HEK293 (cell line): ENCODE measurements at regions not wholly inside any gene's neighbourhood (a gene's known extent, or its start where the extent isn't known, plus 50 kb on each side); places are given as distances from the start of the nearest gene placed in this dataset.
"Not testable (repeated sequence)": the region's sequence is repeated elsewhere in the genome, so short reads cannot be mapped to it uniquely, and the experiment has no call there.

Experiments used
- CTCF ChIA-PET: fragments of 350-600 bp; formaldehyde crosslinking; extraction: SDS; loops from one replicate; lab custom pipeline; 2021; ENCODE audit warnings: antibody characterized with exemption; lab: Yijun Ruan, JAX
- POLR2A ChIA-PET: fragments of 300-600 bp; formaldehyde crosslinking; extraction: SDS; loops from one replicate; lab custom pipeline; 2020; ENCODE audit warnings: antibody characterized with exemption, inconsistent platforms; lab: Yijun Ruan, JAX
- H3K27ac ChIP-seq: fragments of 200-500 bp; sonication (Bioruptor generic); 2 replicates; pipeline ENCODE4 v1.5.1; 2014; ENCODE audit warnings: low read depth, low read length, control low read depth, inconsistent platforms; ENCODE audit errors: extremely low read depth
- H3K36me3 ChIP-seq, 2 experiments: fragments of 200-500 bp in 1 of 2; sonication (Bioruptor generic) in 1 of 2; 1 replicate in 1 of 2; 2 replicates in 1 of 2; pipeline ENCODE4 v1.5.1; 2014 to 2017; ENCODE audit warnings: inconsistent platforms in 2 of 2, low read length in 2 of 2; ENCODE audit not compliant: control insufficient read depth in 2 of 2, insufficient read depth in 1 of 2
- H3K4me1 ChIP-seq: fragments of 200-500 bp; sonication (Bioruptor generic); 2 replicates; pipeline ENCODE4 v1.5.1; 2014; ENCODE audit warnings: mild to moderate bottlenecking, low read length, inconsistent platforms; ENCODE audit not compliant: control insufficient read depth, insufficient read depth
- H3K4me3 ChIP-seq: 2 replicates; pipeline ENCODE4 v1.5.1; 2011; ENCODE audit warnings: low read depth, mild to moderate bottlenecking, control low read depth, low read length, moderate library complexity
- H3K9me3 ChIP-seq: fragments of 200-500 bp; sonication (Bioruptor generic); 2 replicates; pipeline ENCODE4 v1.5.1; 2014; ENCODE audit warnings: low read depth, low read length, inconsistent platforms; ENCODE audit not compliant: control insufficient read depth, insufficient read depth
- GFI1B ChIP-seq: fragments of 450-650 bp; formaldehyde crosslinking; IDR thresholded peaks from 2 replicates; pipeline ENCODE4 v1.5.1; 2016; ENCODE audit warnings: missing biosample characterization, missing genetic modification characterization
- GLIS2 ChIP-seq: fragments of 450-650 bp; formaldehyde crosslinking; IDR thresholded peaks from 2 replicates; pipeline ENCODE4 v1.5.1; 2016; ENCODE audit warnings: missing biosample characterization, missing genetic modification characterization
- KLF1 ChIP-seq: fragments of 450-650 bp; formaldehyde crosslinking; IDR thresholded peaks from 2 replicates; pipeline ENCODE4 v1.5.1; 2016; ENCODE audit warnings: missing biosample characterization, missing genetic modification characterization
- KLF9 ChIP-seq: fragments of 450-650 bp; formaldehyde crosslinking; IDR thresholded peaks from 2 replicates; pipeline ENCODE4 v1.5.1; 2016; ENCODE audit warnings: missing biosample characterization, missing genetic modification characterization, low read depth
- OVOL3 ChIP-seq: fragments of 450-650 bp; formaldehyde crosslinking; IDR thresholded peaks from 2 replicates; pipeline ENCODE4 v1.5.1; 2016; ENCODE audit warnings: missing biosample characterization, missing genetic modification characterization
- SP7 ChIP-seq: fragments of 450-650 bp; formaldehyde crosslinking; IDR thresholded peaks from 2 replicates; pipeline ENCODE4 v1.5.1; 2016; ENCODE audit warnings: missing biosample characterization, missing genetic modification characterization
- ZIC2 ChIP-seq: fragments of 450-650 bp; formaldehyde crosslinking; IDR thresholded peaks from 2 replicates; pipeline ENCODE4 v1.5.1; 2016; ENCODE audit warnings: missing biosample characterization, missing genetic modification characterization
- ZNF140 ChIP-seq: fragments of 450-650 bp; formaldehyde crosslinking; IDR thresholded peaks from 2 replicates; pipeline ENCODE4 v1.5.1; 2016; ENCODE audit warnings: missing biosample characterization, missing genetic modification characterization
- ZNF175 ChIP-seq: fragments of 450-650 bp; formaldehyde crosslinking; IDR thresholded peaks from 2 replicates; pipeline ENCODE4 v1.5.1; 2016; ENCODE audit warnings: missing biosample characterization, missing genetic modification characterization
- ZNF184 ChIP-seq: fragments of 450-650 bp; IDR thresholded peaks from 2 replicates; pipeline ENCODE4 v1.5.1; 2018; ENCODE audit warnings: missing biosample characterization, mild to moderate bottlenecking, missing genetic modification characterization
- ZNF19 ChIP-seq: fragments of 450-650 bp; formaldehyde crosslinking; IDR thresholded peaks from 2 replicates; pipeline ENCODE4; 2016; ENCODE audit warnings: missing biosample characterization, missing genetic modification characterization, low read depth
- ZNF202 ChIP-seq: fragments of 450-650 bp; formaldehyde crosslinking; IDR thresholded peaks from 2 replicates; pipeline ENCODE4 v1.5.1; 2016; ENCODE audit warnings: missing biosample characterization, missing genetic modification characterization, borderline replicate concordance
- ZNF292 ChIP-seq: fragments of 450-650 bp; formaldehyde crosslinking; IDR thresholded peaks from 2 replicates; pipeline ENCODE4 v1.5.1; 2016; ENCODE audit warnings: low read depth, missing biosample characterization, missing genetic modification characterization, borderline replicate concordance
- ZNF302 ChIP-seq: fragments of 450-650 bp; formaldehyde crosslinking; IDR thresholded peaks from 2 replicates; pipeline ENCODE4 v1.5.1; 2016; ENCODE audit warnings: missing biosample characterization, missing genetic modification characterization, low read depth
- ZNF394 ChIP-seq: fragments of 450-650 bp; formaldehyde crosslinking; IDR thresholded peaks from 2 replicates; pipeline ENCODE4 v1.5.1; 2016; ENCODE audit warnings: missing biosample characterization, missing genetic modification characterization, mild to moderate bottlenecking, moderate library complexity, borderline replicate concordance
- ZNF521 ChIP-seq: fragments of 450-650 bp; formaldehyde crosslinking; IDR thresholded peaks from 2 replicates; pipeline ENCODE4 v1.5.1; 2017; ENCODE audit warnings: missing biosample characterization, mild to moderate bottlenecking, missing genetic modification characterization
- ZNF629 ChIP-seq: fragments of 450-650 bp; formaldehyde crosslinking; IDR thresholded peaks from 2 replicates; pipeline ENCODE4 v1.5.1; 2017; ENCODE audit warnings: missing biosample characterization, missing genetic modification characterization
- ZNF658 ChIP-seq: fragments of 450-650 bp; formaldehyde crosslinking; IDR thresholded peaks from 2 replicates; pipeline ENCODE4; 2016; ENCODE audit warnings: missing biosample characterization, missing genetic modification characterization
- ZNF830 ChIP-seq: fragments of 450-650 bp; IDR thresholded peaks from 2 replicates; pipeline ENCODE4 v1.5.0; 2018; ENCODE audit warnings: missing biosample characterization, missing genetic modification characterization, low read depth, mild to moderate bottlenecking, moderate library complexity
- TF ChIP-seq, protein P1 (sequence below): fragments of 450-650 bp; formaldehyde crosslinking; IDR thresholded peaks from 2 replicates; pipeline ENCODE4; 2016; ENCODE audit warnings: missing biosample characterization, missing genetic modification characterization
- TF ChIP-seq, protein P2 (sequence below): fragments of 450-650 bp; formaldehyde crosslinking; IDR thresholded peaks from 2 replicates; pipeline ENCODE4 v1.5.1; 2016; ENCODE audit warnings: missing biosample characterization, missing genetic modification characterization
- TF ChIP-seq, protein P3 (sequence below): fragments of 450-650 bp; formaldehyde crosslinking; IDR thresholded peaks from 2 replicates; pipeline ENCODE4 v1.5.1; 2016; ENCODE audit warnings: missing biosample characterization, missing genetic modification characterization
- TF ChIP-seq, protein P4 (sequence below): fragments of 450-650 bp; IDR thresholded peaks from 2 replicates; pipeline ENCODE4 v1.5.1; 2018; ENCODE audit warnings: missing biosample characterization, missing genetic modification characterization

DNA sequence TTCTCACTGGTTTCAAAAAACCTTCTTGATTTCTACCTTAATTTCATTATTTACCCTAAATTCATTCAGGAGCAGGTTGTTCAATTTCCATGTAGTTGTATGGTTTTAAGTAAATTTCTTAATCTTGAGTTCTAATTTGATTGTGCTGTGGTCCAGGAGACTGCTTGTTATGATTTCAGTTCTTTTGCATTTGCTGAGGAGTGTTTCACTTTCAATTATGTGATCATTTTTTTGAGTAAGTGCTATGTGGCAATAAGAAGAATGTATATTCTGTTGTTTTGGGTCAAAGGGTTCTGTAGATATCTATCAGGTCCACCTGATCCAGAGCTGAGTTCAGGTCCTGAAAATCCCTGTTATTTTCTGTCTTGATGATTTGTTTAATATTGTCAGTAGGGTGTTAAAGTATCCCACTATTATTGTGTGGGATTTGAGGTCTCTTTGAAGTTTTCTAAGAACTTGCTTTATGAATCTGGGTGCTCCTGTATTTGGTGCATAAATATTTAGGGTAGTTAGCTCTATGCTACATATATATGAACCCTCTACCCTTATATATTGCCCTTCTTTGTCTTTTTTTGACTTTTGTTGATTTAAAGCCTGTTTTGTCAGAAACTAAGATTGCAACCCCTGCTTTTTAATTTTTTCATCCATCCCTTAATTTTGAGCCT, 158.4 kb upstream of the TPRG1 start (continued):
- TF ChIP-seq, protein P1, sequence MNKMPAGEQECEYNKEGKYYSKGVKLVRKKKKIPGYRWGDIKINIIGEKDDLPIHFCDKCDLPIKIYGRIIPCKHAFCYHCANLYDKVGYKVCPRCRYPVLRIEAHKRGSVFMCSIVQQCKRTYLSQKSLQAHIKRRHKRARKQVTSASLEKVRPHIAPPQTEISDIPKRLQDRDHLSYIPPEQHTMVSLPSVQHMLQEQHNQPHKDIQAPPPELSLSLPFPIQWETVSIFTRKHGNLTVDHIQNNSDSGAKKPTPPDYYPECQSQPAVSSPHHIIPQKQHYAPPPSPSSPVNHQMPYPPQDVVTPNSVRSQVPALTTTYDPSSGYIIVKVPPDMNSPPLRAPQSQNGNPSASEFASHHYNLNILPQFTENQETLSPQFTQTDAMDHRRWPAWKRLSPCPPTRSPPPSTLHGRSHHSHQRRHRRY (tag by site-specific recombination) = no peak
- TF ChIP-seq ZNF521 (tag by site-specific recombination) (no peak), GLIS2 (tag by site-specific recombination) (no peak), ZNF202 (tag by site-specific recombination) (no peak), ZNF140 (no peak), GFI1B (no peak), OVOL3 (tag by site-specific recombination) (no peak), ZNF658 (no peak), KLF9 (tag by site-specific recombination) (no peak)
- TF ChIP-seq, protein P2, sequence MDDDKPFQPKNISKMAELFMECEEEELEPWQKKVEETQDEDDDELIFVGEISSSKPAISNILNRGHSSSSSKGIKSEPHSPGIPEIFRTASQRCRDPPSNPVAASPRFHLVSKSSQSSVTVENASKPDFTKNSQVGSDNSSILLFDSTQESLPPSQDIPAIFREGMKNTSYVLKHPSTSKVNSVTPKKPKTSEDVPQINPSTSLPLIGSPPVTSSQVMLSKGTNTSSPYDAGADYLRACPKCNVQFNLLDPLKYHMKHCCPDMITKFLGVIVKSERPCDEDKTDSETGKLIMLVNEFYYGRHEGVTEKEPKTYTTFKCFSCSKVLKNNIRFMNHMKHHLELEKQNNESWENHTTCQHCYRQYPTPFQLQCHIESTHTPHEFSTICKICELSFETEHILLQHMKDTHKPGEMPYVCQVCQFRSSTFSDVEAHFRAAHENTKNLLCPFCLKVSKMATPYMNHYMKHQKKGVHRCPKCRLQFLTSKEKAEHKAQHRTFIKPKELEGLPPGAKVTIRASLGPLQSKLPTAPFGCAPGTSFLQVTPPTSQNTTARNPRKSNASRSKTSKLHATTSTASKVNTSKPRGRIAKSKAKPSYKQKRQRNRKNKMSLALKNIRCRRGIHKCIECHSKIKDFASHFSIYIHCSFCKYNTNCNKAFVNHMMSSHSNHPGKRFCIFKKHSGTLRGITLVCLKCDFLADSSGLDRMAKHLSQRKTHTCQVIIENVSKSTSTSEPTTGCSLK = no peak
- TF ChIP-seq, all 188 proteins: peak for 0

DNA sequence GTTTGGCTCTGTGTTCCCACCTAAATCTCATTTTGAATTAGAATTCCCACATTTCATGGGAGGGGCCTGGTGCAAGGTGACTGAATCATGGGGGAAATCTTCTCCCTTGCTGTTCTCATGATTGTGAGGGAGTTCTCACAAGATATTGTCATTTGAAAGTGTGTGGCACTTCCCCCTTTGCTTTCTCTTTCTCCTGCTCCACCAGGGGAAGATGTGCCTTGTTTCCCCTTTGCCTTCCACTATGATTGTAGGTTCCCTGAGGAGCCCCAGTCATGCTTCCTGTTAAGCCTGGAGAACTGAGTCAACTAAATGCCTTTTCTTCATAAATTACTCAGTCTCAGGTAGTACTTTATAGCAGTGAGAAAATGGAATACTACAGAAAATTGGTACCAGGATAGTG, 157.2 kb upstream of the TPRG1 start:
- H3K36me3 ChIP-seq = no peaks in the 10 kb centered on the region
- H3K4me1 ChIP-seq = no peaks in the 10 kb centered on the region
- TF ChIP-seq ZNF292 (tag by site-specific recombination) (no peak), ZNF629 (tag by site-specific recombination) (no peak), ZIC2 (tag by site-specific recombination) (no peak), ZNF175 (tag by site-specific recombination) (no peak), ZNF19 (tag by site-specific recombination) (no peak), ZNF830 (no peak), ZNF302 (tag by site-specific recombination) (no peak), SP7 (tag by site-specific recombination) (no peak), ZNF184 (no peak), ZNF394 (no peak), KLF1 (tag by site-specific recombination) (no peak)
- TF ChIP-seq, protein P3, sequence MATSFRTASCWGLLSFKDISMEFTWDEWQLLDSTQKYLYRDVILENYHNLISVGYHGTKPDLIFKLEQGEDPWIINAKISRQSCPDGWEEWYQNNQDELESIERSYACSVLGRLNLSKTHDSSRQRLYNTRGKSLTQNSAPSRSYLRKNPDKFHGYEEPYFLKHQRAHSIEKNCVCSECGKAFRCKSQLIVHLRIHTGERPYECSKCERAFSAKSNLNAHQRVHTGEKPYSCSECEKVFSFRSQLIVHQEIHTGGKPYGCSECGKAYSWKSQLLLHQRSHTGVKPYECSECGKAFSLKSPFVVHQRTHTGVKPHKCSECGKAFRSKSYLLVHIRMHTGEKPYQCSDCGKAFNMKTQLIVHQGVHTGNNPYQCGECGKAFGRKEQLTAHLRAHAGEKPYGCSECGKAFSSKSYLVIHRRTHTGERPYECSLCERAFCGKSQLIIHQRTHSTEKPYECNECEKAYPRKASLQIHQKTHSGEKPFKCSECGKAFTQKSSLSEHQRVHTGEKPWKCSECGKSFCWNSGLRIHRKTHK (tag by site-specific recombination) = no peak
- TF ChIP-seq, protein P4, sequence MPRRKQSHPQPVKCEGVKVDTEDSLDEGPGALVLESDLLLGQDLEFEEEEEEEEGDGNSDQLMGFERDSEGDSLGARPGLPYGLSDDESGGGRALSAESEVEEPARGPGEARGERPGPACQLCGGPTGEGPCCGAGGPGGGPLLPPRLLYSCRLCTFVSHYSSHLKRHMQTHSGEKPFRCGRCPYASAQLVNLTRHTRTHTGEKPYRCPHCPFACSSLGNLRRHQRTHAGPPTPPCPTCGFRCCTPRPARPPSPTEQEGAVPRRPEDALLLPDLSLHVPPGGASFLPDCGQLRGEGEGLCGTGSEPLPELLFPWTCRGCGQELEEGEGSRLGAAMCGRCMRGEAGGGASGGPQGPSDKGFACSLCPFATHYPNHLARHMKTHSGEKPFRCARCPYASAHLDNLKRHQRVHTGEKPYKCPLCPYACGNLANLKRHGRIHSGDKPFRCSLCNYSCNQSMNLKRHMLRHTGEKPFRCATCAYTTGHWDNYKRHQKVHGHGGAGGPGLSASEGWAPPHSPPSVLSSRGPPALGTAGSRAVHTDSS (tag by site-specific recombination) = no peak
- POLR2A ChIA-PET = no interaction called here
- H3K4me3 ChIP-seq = no peak overlapping the region
- CTCF ChIA-PET = no interaction called here
- H3K27ac ChIP-seq = no peak overlapping the region
- no peaks in the 10 kb centered on the region for H3K9me3 ChIP-seq

DNA sequence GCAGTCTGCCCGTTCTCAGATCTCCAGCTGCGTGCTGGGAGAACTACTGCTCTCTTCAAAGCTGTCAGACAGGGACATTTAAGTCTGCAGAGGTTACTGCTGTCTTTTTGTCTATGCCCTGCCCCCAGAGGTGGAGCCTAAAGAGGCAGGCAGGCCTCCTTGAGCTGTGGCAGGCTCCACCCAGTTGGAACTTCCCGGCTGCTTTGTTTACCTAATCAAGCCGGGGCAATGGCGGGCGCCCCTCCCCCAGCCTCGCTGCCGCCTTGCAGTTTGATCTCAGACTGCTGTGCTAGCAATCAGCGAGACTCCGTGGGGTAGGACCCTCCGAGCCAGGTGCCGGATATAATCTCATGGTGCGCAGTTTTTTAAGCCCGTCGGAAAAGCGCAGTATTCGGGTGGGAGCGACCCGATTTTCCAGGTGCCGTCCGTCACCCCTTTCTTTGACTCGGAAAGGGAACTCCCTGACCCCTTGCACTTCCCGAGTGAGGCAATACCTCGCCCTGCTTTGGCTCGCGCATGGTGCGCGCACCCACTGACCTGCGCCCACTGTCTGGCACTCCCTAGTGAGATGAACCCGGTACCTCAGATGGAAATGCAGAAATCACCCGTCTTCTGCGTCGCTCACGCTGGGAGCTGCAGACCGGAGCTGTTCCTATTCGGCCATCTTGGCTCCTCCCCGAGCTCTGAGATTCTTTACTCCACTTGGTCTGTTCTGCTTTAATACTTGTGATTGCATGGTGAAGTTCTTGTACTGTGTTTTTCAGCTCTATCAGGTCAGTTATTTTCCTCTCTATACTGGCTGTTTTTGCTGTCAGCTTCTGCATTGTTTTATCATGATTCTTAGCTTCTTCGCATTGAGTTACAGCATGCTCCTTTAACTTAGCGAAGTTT, 148.9 kb upstream of the TPRG1 start:
- H3K36me3 ChIP-seq, H3K9me3 ChIP-seq, POLR2A ChIA-PET, H3K27ac ChIP-seq, H3K4me1 ChIP-seq, H3K4me3 ChIP-seq: not testable (repeated sequence)
- CTCF ChIA-PET = interaction anchor here (0.5 kb wide), 1 partner anchor 855 kb away, joined by 3 read pairs; no protein-coding TSS in a partner anchor
